ENCODE measurements at regions not wholly inside any gene's neighbourhood (a gene's known extent, or its start where the extent isn't known, plus 50 kb on each side); places are given as distances from the start of the nearest gene placed in this dataset.

GRCh38 chr14:89466944-89467343 is 49.9 kb upstream of the FOXN3 start:
- no peak for DNase-seq (ENCODE audit: low read depth)
- H3K4me3 ChIP-seq (replicated peaks; ENCODE audit: low read depth, low read length), result no peak overlapping the region
- no peak for TF ChIP-seq CTCF (IDR thresholded peaks at IDR 0.05; ENCODE audit: low read length, missing control alignments)

Measured in fibroblast of pulmonary artery (primary cell).